ENCODE measurements at regions not wholly inside any gene's neighbourhood (a gene's known extent, or its start where the extent isn't known, plus 50 kb on each side); places are given as distances from the start of the nearest gene placed in this dataset.
"Not testable (repeated sequence)": the region's sequence is repeated elsewhere in the genome, so short reads cannot be mapped to it uniquely, and the experiment has no call there.

GRCh38 chr6:165167311-165167710, 142.1 kb downstream of the C6orf118 start:
- no peak for DNase-seq

- no peak for DNase-seq
These were observed 145.9 kb downstream of the C6orf118 start for GRCh38 chr6:165163519-165163918.

DNA sequence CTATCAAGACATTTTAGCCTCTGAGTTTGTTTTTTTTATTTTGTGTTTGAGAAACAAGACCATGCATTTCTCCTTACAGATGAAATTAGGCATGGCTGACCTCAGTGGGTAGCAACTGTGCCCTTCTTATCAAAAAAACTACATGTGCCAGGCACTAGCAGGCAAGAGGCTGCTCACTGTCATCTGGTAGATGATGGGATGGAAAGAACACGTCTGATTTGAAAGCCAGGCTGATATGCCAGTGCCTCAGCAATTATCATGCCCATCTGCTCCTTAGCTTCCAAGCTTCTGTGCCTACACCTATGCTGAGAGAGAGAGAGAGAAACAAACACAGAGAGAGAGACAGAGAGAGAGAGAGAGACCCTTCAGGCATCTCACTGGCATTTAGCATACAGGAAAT, 149.9 kb downstream of the C6orf118 start:
- DNase-seq = no peak

GRCh38 chr6:165146456-165146855, 162.9 kb downstream of the C6orf118 start:
- peak; percentile 1 for DNase-seq

- no peak for DNase-seq
These were observed 173.5 kb downstream of the C6orf118 start for GRCh38 chr6:165135889-165136288.

DNA sequence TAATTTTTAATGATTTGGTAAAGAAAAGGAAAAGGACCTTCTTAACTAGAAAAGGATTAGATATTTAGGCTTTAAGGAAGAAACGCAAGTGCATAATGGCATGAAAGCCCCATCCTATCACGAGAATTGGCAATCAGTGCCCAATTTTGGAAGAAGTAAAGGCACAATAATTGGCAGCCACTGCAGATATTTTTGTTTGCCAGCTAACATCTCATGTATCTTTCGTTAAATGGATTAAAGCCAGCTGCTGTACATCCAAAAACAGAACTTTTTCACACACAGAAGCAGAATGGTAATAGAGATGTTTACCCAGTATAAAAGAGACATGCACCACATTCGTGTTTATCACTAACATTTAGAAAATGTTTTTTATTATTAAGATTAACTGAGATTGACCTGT, 180.3 kb downstream of the C6orf118 start:
- DNase-seq = no peak

DNA sequence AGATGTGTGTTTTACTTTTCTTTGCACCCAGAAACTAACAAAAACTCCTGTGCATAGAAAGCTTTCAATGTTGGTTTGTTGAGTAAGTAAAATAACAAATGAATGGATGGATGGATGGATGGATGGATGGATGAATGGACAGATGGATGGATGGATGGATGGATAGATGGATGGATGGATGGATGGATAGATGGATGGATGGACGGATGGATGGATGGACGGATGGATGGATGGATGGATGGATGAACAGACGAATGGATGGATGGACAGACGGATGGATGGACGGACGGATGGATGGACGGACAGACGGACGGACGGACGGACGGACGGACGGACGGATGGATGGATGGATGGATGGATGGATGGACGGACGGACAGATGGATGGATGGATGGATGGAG, 181.7 kb downstream of the C6orf118 start:
- DNase-seq = not testable (repeated sequence)

- DNase-seq = not testable (repeated sequence)
These were observed 184.7 kb downstream of the C6orf118 start for GRCh38 chr6:165124681-165125080.

GRCh38 chr6:165119231-165120020, 190.0 kb downstream of the C6orf118 start:
- DNase-seq = no peak

DNA sequence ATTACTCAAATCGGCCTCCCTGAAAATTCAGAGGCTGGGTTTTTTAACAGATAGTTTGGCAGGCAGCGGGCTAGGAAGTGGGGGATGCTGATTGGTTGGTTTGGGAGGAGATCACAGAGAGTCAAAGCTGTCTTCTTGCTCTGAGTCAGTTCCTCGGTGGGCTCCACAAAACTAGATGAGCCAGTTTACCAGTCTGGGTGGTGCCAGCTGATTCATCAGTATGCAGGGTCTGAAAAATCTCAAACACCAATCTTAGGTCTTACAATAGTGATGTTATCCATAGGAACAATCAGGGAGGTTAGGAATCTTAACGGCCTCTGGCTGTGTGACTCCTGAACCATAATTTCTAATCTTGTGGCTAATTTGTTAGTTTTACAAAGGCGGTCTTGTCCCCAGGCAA, 190.7 kb downstream of the C6orf118 start:
- no peak for DNase-seq

- DNase-seq = no peak
These were observed 191.6 kb downstream of the C6orf118 start for GRCh38 chr6:165117806-165118205.

GRCh38 chr6:165117121-165117520, 192.3 kb downstream of the C6orf118 start:
- DNase-seq = no peak

- DNase-seq = no peak
These were observed 198.5 kb downstream of the C6orf118 start for GRCh38 chr6:165110860-165111259.

DNA sequence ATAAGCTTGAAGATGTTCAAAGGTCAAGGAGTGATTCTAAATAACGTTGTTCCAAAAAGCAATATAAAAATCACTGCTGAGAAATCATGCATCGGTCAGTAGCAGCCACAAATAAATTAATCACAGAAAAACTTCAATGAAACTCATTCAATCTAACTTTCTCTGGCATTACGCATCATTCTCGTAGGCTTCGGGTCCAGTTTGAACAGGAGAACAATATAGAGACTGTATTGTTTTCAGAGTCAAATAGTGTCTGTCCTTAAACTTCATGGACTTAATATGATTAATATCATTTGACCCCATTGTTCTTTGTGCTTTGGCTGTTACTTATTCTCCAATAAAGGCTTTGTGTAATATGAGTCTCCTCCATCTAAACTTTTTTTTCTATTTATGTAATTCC, 200.4 kb downstream of the C6orf118 start:
- DNase-seq = no peak

- no peak for DNase-seq
These were observed 203.1 kb downstream of the C6orf118 start for GRCh38 chr6:165106261-165106660.

DNA sequence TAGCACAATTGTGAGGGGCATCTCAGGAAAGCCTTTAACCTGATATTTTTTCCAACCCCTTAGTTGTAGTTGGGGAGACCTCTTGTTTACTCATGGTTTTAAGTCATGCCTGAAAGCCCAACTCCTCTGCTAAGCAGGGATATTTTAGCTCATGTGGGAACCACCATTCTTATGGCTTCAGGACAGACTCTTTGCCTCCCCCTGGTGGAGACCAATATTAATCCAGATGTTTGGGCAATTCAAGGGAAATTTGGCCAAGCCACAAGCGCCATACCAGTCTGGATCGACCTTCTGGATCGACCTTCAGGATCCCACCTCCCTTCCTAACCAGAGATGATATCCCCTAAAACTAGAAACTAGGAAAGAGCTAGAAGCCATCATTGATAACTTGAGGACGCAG, 211.2 kb downstream of the C6orf118 start:
- peak; percentile 23 for DNase-seq

- no peak for DNase-seq
These were observed 212.5 kb downstream of the C6orf118 start for GRCh38 chr6:165096868-165097267.

DNA sequence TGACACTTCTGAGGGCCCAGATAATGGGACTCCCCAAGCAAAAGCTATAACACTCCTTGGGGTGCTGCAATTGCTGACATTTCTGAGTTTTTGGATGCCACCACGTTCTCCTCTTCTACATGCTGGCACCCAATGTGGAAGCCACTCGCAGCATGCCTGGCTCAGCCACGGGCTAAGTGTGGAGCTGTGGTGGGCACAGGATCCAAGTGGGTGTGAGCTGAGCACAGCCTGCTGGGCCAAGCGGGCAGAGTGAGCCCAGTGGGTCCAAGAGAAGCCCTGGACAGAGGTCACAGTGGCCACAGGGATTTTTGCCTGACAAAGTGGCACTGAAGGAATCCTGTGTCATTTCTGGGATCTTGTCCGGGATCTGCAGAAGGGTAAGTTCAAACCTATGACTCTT, 213.2 kb downstream of the C6orf118 start:
- no peak for DNase-seq

DNA sequence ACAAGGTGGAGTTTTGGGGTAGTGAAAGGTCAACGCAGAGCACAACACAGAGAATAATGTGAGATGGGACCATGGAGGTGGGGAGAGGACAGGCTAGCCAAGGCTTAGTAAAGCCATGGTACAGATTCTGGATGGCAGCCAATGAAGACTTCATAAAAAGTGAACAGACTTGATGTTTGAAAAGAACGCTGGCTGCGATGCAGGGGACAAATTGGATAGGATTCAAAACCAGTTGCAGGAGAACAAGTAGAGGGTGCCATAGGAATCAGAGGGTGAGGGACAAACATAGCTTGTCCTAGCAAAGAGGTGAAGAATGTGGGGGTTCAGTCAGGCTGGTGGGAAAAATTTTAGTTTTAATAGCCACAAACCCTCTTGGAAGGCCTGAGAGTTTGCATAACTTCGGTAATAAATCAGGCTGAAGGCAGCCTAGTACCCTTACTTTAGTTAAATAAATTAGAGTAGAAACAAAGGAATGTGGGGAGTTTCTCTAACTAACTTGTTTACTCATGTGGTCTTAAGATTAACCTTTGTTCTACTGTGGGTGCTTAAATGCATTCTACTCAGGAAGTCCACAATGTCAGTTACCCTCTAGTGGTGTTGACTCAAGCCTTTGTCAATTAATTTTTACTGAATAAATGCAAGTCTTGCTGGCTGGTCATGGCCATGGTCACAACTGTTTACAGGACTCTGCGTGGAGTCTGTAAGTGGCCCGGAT, 216.4 kb downstream of the C6orf118 start:
- no peak for DNase-seq

GRCh38 chr6:165091121-165091785, 218.2 kb downstream of the C6orf118 start:
- no peak for DNase-seq

GRCh38 chr6:165090242-165090641, 219.2 kb downstream of the C6orf118 start:
- no peak for DNase-seq

- DNase-seq = no peak
These were observed 222.6 kb downstream of the C6orf118 start for GRCh38 chr6:165086814-165087213.

DNA sequence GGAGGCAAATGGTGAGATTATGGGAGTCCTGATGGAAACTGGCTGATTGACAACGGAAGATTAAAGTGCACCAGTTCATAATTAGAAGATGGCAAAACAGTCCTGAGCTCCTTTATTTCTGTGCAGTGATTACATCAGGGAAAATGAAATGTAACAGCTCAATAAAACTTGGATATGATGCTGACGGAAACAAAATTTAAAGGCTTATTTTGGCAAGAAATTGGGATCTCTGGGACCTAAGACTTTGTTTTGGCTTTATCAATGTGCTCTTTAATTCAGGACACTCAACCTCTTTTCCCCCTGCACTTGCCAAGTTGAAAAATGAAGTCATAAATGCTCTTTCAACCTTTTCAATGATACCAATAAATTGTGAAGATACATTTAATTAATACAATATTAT, 226.8 kb downstream of the C6orf118 start:
- DNase-seq = no peak
